ENCODE measurements at regions not wholly inside any gene's neighbourhood (a gene's known extent, or its start where the extent isn't known, plus 50 kb on each side); places are given as distances from the start of the nearest gene placed in this dataset.

DNA sequence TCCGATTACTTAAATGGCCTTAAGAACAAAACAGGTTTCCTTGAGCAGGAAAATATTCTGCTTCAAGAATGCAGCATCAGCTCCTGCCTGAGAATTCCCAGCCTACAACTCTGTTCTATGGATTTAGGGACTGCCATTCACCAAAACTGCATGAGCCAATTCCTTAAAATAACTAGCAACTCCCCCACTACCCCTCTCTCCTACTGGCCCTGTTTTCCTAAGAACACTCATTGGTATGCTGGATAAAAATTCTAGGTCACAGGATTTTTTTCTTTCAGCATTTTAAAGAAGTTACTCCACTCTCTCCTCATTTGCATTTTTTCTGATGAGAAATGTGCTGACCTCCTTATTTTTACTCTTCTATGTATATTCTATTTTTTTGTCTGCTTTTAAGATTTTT lies 347.1 kb downstream of the IDS start:
- DNase-seq (ENCODE audit: low read depth, low spot score) = no peak

DNA sequence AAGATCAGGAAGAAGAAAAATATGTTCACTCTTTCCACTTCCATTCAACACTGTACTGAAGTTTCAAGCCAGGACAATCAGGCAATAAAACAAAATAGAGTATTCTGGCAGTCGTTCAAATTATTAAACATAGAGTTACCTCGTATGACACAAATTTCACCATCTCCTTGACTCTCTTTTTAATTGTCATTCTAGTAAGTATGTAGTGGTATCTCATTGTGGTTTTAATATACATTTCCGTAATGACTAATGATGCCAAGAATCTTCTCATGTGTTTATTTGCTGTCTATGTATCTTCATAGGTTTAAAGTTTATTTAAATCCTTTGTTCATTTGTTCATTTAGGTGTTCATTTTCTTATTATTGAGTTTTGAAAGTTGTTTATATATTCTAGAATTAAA lies 352.2 kb downstream of the IDS start:
- no peak for DNase-seq (ENCODE audit: low read depth, low spot score)

DNA sequence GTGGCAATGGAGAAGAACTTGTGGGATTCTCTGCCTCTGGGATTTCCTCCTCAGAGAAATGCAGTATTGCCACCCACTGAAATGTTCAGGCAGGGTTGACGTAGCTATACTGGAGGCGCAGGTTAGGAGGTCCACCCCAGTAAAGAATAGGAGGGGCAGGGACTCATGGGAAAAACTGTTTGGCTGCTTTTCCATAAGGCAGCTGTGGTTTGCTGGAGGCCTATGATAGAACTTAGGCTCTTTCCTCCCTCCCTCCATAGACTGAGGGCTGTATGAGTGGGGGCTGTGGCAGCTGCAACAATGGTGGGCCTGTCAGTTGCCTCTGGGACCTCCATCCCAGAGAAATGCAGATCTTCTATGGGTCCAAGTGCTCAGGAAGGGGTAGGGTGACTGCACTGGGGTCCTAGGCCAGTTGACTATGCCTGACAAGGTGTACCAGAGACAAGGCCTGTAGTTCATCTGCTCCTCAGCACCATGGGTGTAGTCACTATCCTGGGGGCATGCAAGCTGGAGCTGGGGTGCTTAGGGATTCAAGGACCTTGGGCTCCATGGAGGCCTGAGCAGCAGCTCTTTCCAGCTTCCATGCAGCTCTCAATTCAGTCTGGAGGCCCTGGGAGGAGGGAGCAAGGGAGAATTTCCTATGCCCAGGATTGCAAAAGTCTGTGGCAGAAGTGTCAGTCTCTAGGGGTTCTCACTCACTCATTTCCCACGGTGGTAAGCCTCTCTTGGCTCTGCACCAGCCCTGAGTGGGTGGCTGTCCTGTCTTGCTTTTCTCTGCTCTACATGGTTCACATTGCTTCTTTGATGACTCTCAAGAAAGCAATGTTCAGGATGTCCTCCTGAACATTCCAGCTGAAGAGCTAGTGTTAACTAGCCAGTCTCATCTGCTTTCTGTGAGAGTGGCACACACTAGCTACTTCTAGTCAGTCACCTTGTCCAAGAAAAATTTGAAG lies 353.0 kb downstream of the IDS start:
- DNase-seq (ENCODE audit: low read depth, low spot score) = peak; percentile 78

GRCh38 chrX:149145845-149146285 lies 359.2 kb downstream of the IDS start:
- DNase-seq (ENCODE audit: low read depth, low spot score) = peak; percentile 61

- peak; percentile 22 for DNase-seq (ENCODE audit: low read depth, low spot score)
Observed at GRCh38 chrX:149131774-149132173, 373.3 kb downstream of the IDS start.

- DNase-seq (ENCODE audit: low read depth, low spot score) = no peak
Observed at GRCh38 chrX:149129767-149130166, 375.3 kb downstream of the IDS start.

DNA sequence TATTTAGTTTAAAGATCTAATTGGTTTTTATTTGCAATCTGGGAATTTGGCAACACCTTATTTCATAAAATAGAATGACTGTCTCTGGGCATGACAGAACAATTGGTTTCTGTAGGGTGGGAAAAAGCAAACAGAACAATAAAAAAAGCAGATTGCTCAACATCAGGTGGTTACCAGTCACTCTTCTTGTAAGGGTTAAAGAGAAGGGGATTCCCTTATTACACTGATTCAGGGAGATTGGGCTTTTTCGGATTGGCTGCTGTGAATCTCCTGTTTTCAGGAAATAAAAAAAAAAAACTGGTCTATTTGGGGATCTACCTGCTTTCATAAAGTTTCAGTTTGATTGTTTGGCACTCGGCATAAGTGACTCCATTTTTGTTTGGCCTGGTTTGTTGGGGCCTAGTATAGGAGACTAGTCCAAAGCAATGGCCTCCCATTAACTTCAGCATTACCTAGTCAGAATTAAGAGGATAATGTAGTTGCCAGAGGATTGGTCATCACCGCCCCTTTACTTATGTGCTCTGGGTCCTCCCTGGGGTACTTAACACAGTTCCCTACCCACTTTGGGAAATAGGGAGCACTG lies 380.5 kb downstream of the IDS start:
- no peak for DNase-seq (ENCODE audit: low read depth, low spot score)

DNA sequence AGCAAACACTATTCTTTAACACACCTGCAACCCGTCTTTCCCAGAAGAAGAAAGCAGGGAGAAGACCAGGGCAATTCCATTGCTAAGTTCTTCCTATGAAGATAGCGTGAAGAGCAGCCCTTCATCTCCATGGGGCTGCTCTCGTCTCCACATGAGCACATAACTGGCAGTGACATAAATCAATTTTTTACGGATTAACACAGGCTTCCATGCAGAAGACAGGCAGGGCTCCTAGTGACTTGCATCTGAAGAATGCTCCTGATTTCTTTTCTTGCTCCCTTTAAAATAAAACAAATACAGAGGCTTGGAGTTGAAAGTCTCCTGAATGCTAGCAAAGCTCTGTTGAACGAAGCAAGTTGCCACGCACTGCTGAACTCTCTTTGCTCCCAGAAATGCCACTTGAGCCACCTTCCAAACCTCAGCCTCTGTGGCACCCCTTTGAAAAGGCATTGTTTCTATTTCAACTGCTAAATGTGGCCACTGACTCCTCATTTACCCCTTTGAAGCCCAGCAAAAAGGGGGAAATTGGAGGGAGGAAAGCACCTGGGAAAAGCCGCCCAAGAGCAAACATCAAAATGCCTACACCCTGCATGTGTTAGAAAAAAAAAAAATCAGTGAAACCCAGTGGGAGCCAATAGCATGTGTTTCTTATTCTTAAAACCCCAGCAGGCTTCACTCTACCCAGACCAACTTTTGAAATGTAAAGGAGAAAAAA lies 383.7 kb downstream of the IDS start:
- no peak for DNase-seq (ENCODE audit: low read depth, low spot score)

DNA sequence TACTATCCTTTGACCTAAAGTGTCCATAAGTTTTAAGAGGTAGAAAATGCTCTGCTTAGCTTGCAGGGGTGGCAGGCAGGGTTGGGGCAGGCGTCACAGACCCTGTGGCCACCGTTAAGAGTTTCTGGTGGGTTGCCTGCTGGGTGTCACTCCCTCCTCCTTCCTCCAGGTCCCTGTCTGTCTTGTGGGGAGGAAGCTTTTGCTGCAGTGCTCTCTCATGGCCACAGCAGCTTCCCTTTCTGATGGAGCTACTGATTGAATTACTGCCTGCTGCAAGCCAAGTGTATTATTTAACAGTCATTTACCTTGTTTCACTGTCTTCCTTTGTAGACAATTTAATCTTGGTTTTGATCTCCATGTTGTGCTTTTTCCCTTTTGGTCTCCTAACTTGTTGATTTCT lies 384.6 kb downstream of the IDS start:
- no peak for DNase-seq (ENCODE audit: low read depth, low spot score)

DNA sequence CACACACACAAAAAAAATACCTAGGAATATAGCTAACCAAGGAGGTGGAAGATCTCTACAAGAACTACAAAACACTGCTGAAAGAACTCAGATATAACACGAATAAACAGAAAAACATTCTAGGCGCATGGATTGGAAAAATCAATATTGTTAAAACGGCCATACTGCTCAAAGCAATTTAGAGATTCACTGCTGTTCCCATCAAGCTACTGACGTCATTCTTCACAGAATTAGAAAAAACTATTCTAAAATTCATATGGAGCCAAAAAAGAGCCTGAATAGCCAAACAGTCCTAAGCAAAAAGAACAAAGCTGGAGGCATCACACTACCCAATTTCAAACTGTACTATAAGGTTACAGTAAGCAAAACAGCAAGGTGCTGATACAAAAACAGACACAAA lies 390.2 kb downstream of the IDS start:
- no peak for DNase-seq (ENCODE audit: low read depth, low spot score)

GRCh38 chrX:149114001-149114400 lies 391.1 kb downstream of the IDS start:
- DNase-seq (ENCODE audit: low read depth, low spot score) = no peak

DNA sequence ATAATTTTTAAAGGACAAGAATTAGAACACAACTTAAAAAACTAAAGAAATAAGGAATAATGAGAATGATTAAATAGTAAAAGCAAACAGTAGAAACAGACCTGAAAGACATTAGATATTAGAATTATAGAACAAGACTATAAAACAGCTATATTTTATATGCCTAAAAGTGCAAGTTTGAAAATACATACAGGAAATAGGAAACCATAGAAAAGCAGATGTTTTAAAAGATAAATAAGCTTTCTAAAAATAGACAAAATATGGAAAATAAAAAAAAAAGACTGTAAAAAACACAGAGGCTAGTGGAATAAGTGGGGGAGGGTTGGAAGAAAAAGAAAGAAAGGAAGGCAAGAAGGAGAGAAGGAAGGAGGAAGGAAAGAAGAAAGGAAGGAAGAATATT lies 407.3 kb downstream of the IDS start:
- no peak for DNase-seq (ENCODE audit: low read depth, low spot score)

GRCh38 chrX:149092179-149092578 lies 412.9 kb downstream of the IDS start:
- DNase-seq (ENCODE audit: low read depth, low spot score) = no peak

- no peak for DNase-seq (ENCODE audit: low read depth, low spot score)
Observed at GRCh38 chrX:149079805-149080406, 425.2 kb downstream of the IDS start.

GRCh38 chrX:149074398-149074797 lies 430.7 kb downstream of the IDS start:
- DNase-seq (ENCODE audit: low read depth, low spot score) = peak; percentile 2

GRCh38 chrX:149073479-149073878 lies 431.6 kb downstream of the IDS start:
- DNase-seq (ENCODE audit: low read depth, low spot score) = no peak

DNA sequence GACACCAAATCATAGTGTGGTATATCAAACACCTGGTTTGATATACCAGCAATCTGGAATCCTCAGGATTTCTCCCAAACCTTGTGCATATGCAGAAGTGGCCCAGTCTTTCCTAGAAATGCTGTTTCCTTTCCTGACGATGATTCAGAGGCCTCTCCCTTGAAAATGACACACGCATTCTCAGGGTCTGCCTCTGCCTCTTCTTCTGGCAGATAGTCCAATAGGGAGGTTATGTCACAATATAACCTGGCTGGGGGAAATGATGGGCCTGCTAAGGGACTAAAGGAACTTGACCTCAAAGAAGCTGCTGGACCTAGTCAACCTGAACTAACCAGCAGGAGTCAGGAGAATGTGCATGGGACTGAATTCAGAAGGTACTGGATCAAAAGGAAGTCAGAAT lies 435.2 kb downstream of the IDS start:
- no peak for DNase-seq (ENCODE audit: low read depth, low spot score)

DNA sequence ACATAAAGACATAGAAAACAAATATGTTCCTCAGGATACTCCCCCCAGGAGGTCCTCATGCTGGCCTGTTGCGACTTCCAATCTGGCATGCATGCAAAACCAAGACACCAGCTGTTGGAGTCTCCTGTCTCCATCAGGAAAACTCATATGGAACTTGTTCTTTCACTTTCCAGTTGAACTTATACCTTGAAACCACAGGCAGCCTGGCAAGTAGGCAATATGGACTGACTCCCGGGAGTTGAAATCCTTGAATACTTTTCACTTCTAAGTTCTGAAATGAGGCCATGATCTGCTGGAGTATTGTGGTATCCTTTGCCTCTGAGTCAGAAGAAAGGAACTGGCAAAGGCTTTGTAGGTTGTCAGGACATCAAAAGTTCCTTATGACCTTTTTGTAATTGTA lies 444.2 kb downstream of the IDS start:
- peak; percentile 81 for DNase-seq (ENCODE audit: low read depth, low spot score)
